ENCODE measurements at regions not wholly inside any gene's neighbourhood (a gene's known extent, or its start where the extent isn't known, plus 50 kb on each side); places are given as distances from the start of the nearest gene placed in this dataset.

DNA sequence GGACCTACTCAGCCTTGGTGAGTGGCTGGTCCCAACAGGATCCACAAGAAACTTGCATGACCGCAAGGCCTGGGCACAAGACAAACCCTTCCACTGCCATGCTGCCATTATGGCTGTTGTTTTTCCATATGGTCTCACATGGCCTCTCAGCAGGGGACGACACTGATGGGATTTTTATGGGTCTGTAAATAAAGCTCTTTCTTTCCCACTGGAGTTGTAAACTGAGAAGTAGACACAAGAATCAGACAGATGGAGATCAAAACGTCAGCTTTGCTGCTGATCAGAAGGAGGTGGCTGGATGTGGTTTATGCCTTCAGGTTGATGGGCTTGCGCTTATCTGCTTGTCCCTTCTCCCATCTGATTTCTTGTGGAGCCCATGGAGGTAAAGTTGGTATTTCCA lies 138.1 kb upstream of the KCNJ6 start:
- Histone ChIP-seq H3K36me3 (ENCODE audit: control insufficient read depth in 2 of 2, insufficient read depth in 1 of 2, low read length in 2 of 2) (no peaks in the 10 kb centered on the region), H3K27ac (ENCODE audit: extremely low read depth, low read depth, low read length) (peak overlapping the region; percentile 54), H3K4me3 (ENCODE audit: low read depth, low read length) (no peak overlapping the region), H3K9me3 (ENCODE audit: control insufficient read depth, insufficient read depth, low read depth, low read length) (no peaks in the 10 kb centered on the region), H3K4me1 (ENCODE audit: control insufficient read depth, insufficient read depth, low read length) (peaks cover 6% of the 10 kb centered on the region; the same call in 1 of the 2 replicates)
- ChIA-PET CTCF (no interaction called here), POLR2A (no interaction called here)
- TF ChIP-seq, protein P1, sequence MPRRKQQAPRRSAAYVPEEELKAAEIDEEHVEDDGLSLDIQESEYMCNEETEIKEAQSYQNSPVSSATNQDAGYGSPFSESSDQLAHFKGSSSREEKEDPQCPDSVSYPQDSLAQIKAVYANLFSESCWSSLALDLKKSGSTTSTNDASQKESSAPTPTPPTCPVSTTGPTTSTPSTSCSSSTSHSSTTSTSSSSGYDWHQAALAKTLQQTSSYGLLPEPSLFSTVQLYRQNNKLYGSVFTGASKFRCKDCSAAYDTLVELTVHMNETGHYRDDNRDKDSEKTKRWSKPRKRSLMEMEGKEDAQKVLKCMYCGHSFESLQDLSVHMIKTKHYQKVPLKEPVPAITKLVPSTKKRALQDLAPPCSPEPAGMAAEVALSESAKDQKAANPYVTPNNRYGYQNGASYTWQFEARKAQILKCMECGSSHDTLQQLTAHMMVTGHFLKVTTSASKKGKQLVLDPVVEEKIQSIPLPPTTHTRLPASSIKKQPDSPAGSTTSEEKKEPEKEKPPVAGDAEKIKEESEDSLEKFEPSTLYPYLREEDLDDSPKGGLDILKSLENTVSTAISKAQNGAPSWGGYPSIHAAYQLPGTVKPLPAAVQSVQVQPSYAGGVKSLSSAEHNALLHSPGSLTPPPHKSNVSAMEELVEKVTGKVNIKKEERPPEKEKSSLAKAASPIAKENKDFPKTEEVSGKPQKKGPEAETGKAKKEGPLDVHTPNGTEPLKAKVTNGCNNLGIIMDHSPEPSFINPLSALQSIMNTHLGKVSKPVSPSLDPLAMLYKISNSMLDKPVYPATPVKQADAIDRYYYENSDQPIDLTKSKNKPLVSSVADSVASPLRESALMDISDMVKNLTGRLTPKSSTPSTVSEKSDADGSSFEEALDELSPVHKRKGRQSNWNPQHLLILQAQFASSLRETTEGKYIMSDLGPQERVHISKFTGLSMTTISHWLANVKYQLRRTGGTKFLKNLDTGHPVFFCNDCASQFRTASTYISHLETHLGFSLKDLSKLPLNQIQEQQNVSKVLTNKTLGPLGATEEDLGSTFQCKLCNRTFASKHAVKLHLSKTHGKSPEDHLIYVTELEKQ (tag by site-specific recombination; IDR thresholded peaks at IDR 0.05; ENCODE audit: borderline replicate concordance): peak; percentile 69; the same call in 1 of the 2 replicates
- TF ChIP-seq ZNF10 (tag by site-specific recombination; IDR thresholded peaks at IDR 0.05) (no peak), KLF8 (tag by site-specific recombination; IDR thresholded peaks at IDR 0.05) (no peak), FEZF1 (tag by site-specific recombination; IDR thresholded peaks at IDR 0.05) (no peak), ZNF302 (tag by site-specific recombination; IDR thresholded peaks at IDR 0.05; ENCODE audit: low read depth) (0 out of 2 replicates have a peak, but pooled peaks have one; percentile 41), GLIS1 (tag by site-specific recombination; IDR thresholded peaks at IDR 0.05) (peak; percentile 97), ZNF404 (tag by site-specific recombination; IDR thresholded peaks at IDR 0.05) (no peak), SALL2 (tag by site-specific recombination; IDR thresholded peaks at IDR 0.05; ENCODE audit: borderline replicate concordance) (no peak), ZNF155 (tag by site-specific recombination; IDR thresholded peaks at IDR 0.05) (no peak), ZNF610 (tag by site-specific recombination; IDR thresholded peaks at IDR 0.05; ENCODE audit: borderline replicate concordance) (no peak), ZNF596 (tag by site-specific recombination; IDR thresholded peaks at IDR 0.05) (no peak), KLF9 (tag by site-specific recombination; IDR thresholded peaks at IDR 0.05; ENCODE audit: low read depth) (no peak), ZNF423 (tag by site-specific recombination; IDR thresholded peaks at IDR 0.05) (peak; percentile 80), YY2 (tag by site-specific recombination; IDR thresholded peaks at IDR 0.05) (0 out of 2 replicates have a peak, but pooled peaks have one; percentile 39), ZNF501 (tag by site-specific recombination; IDR thresholded peaks at IDR 0.05) (no peak), ZNF701 (tag by site-specific recombination; IDR thresholded peaks at IDR 0.05) (no peak), ZNF658 (tag by site-specific recombination; IDR thresholded peaks at IDR 0.05) (no peak), ZNF670 (tag by site-specific recombination; IDR thresholded peaks at IDR 0.05; ENCODE audit: low read depth) (no peak), ZNF157 (tag by site-specific recombination; IDR thresholded peaks at IDR 0.05) (no peak)
- TF ChIP-seq, protein P2, sequence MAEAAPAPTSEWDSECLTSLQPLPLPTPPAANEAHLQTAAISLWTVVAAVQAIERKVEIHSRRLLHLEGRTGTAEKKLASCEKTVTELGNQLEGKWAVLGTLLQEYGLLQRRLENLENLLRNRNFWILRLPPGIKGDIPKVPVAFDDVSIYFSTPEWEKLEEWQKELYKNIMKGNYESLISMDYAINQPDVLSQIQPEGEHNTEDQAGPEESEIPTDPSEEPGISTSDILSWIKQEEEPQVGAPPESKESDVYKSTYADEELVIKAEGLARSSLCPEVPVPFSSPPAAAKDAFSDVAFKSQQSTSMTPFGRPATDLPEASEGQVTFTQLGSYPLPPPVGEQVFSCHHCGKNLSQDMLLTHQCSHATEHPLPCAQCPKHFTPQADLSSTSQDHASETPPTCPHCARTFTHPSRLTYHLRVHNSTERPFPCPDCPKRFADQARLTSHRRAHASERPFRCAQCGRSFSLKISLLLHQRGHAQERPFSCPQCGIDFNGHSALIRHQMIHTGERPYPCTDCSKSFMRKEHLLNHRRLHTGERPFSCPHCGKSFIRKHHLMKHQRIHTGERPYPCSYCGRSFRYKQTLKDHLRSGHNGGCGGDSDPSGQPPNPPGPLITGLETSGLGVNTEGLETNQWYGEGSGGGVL (tag by site-specific recombination; IDR thresholded peaks at IDR 0.05): no peak
- TF ChIP-seq, protein P3, sequence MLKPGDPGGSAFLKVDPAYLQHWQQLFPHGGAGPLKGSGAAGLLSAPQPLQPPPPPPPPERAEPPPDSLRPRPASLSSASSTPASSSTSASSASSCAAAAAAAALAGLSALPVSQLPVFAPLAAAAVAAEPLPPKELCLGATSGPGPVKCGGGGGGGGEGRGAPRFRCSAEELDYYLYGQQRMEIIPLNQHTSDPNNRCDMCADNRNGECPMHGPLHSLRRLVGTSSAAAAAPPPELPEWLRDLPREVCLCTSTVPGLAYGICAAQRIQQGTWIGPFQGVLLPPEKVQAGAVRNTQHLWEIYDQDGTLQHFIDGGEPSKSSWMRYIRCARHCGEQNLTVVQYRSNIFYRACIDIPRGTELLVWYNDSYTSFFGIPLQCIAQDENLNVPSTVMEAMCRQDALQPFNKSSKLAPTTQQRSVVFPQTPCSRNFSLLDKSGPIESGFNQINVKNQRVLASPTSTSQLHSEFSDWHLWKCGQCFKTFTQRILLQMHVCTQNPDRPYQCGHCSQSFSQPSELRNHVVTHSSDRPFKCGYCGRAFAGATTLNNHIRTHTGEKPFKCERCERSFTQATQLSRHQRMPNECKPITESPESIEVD (tag by site-specific recombination; IDR thresholded peaks at IDR 0.05): no peak
- TF ChIP-seq, protein P4, sequence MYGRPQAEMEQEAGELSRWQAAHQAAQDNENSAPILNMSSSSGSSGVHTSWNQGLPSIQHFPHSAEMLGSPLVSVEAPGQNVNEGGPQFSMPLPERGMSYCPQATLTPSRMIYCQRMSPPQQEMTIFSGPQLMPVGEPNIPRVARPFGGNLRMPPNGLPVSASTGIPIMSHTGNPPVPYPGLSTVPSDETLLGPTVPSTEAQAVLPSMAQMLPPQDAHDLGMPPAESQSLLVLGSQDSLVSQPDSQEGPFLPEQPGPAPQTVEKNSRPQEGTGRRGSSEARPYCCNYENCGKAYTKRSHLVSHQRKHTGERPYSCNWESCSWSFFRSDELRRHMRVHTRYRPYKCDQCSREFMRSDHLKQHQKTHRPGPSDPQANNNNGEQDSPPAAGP (tag by site-specific recombination; IDR thresholded peaks at IDR 0.05): no peak
- TF ChIP-seq, protein P5, sequence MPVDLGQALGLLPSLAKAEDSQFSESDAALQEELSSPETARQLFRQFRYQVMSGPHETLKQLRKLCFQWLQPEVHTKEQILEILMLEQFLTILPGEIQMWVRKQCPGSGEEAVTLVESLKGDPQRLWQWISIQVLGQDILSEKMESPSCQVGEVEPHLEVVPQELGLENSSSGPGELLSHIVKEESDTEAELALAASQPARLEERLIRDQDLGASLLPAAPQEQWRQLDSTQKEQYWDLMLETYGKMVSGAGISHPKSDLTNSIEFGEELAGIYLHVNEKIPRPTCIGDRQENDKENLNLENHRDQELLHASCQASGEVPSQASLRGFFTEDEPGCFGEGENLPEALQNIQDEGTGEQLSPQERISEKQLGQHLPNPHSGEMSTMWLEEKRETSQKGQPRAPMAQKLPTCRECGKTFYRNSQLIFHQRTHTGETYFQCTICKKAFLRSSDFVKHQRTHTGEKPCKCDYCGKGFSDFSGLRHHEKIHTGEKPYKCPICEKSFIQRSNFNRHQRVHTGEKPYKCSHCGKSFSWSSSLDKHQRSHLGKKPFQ (tag by site-specific recombination; IDR thresholded peaks at IDR 0.05): peak; percentile 47; the same call in 1 of the 2 replicates
- TF ChIP-seq, protein P6, sequence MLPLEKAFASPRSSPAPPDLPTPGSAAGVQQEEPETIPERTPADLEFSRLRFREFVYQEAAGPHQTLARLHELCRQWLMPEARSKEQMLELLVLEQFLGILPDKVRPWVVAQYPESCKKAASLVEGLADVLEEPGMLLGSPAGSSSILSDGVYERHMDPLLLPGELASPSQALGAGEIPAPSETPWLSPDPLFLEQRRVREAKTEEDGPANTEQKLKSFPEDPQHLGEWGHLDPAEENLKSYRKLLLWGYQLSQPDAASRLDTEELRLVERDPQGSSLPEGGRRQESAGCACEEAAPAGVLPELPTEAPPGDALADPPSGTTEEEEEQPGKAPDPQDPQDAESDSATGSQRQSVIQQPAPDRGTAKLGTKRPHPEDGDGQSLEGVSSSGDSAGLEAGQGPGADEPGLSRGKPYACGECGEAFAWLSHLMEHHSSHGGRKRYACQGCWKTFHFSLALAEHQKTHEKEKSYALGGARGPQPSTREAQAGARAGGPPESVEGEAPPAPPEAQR (tag by site-specific recombination; IDR thresholded peaks at IDR 0.05): no peak
- TF ChIP-seq, protein P7, sequence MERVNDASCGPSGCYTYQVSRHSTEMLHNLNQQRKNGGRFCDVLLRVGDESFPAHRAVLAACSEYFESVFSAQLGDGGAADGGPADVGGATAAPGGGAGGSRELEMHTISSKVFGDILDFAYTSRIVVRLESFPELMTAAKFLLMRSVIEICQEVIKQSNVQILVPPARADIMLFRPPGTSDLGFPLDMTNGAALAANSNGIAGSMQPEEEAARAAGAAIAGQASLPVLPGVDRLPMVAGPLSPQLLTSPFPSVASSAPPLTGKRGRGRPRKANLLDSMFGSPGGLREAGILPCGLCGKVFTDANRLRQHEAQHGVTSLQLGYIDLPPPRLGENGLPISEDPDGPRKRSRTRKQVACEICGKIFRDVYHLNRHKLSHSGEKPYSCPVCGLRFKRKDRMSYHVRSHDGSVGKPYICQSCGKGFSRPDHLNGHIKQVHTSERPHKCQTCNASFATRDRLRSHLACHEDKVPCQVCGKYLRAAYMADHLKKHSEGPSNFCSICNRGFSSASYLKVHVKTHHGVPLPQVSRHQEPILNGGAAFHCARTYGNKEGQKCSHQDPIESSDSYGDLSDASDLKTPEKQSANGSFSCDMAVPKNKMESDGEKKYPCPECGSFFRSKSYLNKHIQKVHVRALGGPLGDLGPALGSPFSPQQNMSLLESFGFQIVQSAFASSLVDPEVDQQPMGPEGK (tag by site-specific recombination; IDR thresholded peaks at IDR 0.05): no peak
